ENCODE measurements at regions not wholly inside any gene's neighbourhood (a gene's known extent, or its start where the extent isn't known, plus 50 kb on each side); places are given as distances from the start of the nearest gene placed in this dataset.

- Mint-ChIP-seq H3K9me3 (peaks cover 97% of the 10 kb centered on the region), H3K27me3 (ENCODE audit: insufficient read depth, low read depth, poor library complexity) (peaks cover 4% of the 10 kb centered on the region), H3K4me1 (no peaks in the 10 kb centered on the region; the same call in 2 of the 3 replicates), H3K27ac (no peak overlapping the region), H3K4me3 (no peak overlapping the region), H3K36me3 (ENCODE audit: low read depth) (peaks cover 60% of the 10 kb centered on the region)
- no peaks in the 10 kb centered on the region for H3F3A ChIP-seq (replicated peaks; ENCODE audit: low read depth)
- DNase-seq (ENCODE audit: low spot score) (no peak), ATAC-seq (no peak)
- no peak overlapping the region for H2AFZ ChIP-seq
- H3K79me2 ChIP-seq (replicated peaks; ENCODE audit: insufficient read depth), result no peaks in the 10 kb centered on the region
- no peak overlapping the region for H3K4me3 ChIP-seq
- H3K9me2 ChIP-seq (ENCODE audit: insufficient read depth), result no peaks in the 10 kb centered on the region
- no peaks in the 10 kb centered on the region for H3K4me1 ChIP-seq (ENCODE audit: insufficient read depth)
- TF ChIP-seq NANOG (IDR thresholded peaks at IDR 0.05; ENCODE audit: borderline replicate concordance) (no peak), ZNF114 (CRISPR knock-in tag; IDR thresholded peaks at IDR 0.05) (no peak), POLR2AphosphoS5 (IDR thresholded peaks at IDR 0.05; ENCODE audit: low read depth) (no peak), JUNB (IDR thresholded peaks at IDR 0.05; ENCODE audit: unreplicated experiment) (no peak), ZNF331 (CRISPR knock-in tag; IDR thresholded peaks at IDR 0.05; ENCODE audit: low read depth) (no peak), EZH2phosphoT487 (IDR thresholded peaks at IDR 0.05; ENCODE audit: unreplicated experiment) (no peak), REST (IDR thresholded peaks at IDR 0.05; ENCODE audit: unreplicated experiment) (no peak), CREB1 (CRISPR knock-in tag; IDR thresholded peaks at IDR 0.05; ENCODE audit: low read depth) (no peak), ZNF462 (CRISPR knock-in tag; IDR thresholded peaks at IDR 0.05) (no peak), STAT1 (IDR thresholded peaks at IDR 0.05; ENCODE audit: unreplicated experiment) (no peak), EZH2 (IDR thresholded peaks at IDR 0.05; ENCODE audit: low read depth, unreplicated experiment) (no peak)
- TF ChIP-seq, protein P1, sequence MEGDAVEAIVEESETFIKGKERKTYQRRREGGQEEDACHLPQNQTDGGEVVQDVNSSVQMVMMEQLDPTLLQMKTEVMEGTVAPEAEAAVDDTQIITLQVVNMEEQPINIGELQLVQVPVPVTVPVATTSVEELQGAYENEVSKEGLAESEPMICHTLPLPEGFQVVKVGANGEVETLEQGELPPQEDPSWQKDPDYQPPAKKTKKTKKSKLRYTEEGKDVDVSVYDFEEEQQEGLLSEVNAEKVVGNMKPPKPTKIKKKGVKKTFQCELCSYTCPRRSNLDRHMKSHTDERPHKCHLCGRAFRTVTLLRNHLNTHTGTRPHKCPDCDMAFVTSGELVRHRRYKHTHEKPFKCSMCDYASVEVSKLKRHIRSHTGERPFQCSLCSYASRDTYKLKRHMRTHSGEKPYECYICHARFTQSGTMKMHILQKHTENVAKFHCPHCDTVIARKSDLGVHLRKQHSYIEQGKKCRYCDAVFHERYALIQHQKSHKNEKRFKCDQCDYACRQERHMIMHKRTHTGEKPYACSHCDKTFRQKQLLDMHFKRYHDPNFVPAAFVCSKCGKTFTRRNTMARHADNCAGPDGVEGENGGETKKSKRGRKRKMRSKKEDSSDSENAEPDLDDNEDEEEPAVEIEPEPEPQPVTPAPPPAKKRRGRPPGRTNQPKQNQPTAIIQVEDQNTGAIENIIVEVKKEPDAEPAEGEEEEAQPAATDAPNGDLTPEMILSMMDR (conservative IDR thresholded peaks at IDR 0.05; ENCODE audit: low read depth in 2 of 2), result no peak
- TF ChIP-seq, protein P2, sequence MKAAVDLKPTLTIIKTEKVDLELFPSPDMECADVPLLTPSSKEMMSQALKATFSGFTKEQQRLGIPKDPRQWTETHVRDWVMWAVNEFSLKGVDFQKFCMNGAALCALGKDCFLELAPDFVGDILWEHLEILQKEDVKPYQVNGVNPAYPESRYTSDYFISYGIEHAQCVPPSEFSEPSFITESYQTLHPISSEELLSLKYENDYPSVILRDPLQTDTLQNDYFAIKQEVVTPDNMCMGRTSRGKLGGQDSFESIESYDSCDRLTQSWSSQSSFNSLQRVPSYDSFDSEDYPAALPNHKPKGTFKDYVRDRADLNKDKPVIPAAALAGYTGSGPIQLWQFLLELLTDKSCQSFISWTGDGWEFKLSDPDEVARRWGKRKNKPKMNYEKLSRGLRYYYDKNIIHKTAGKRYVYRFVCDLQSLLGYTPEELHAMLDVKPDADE (IDR thresholded peaks at IDR 0.05), result no peak
- no peaks in the 10 kb centered on the region for H3K27me3 ChIP-seq (ENCODE audit: insufficient read depth)
- H3K4me2 ChIP-seq, result no peak overlapping the region
- H3K27ac ChIP-seq (ENCODE audit: low read depth), result no peak overlapping the region
- H3K36me3 ChIP-seq (ENCODE audit: insufficient read depth), result no peaks in the 10 kb centered on the region
- H4K20me1 ChIP-seq (replicated peaks; ENCODE audit: insufficient read depth), result no peaks in the 10 kb centered on the region
These were observed 677.7 kb downstream of the TMEM121 start for GRCh38 chr14:106204063-106204462.
